ENCODE measurements at regions not wholly inside any gene's neighbourhood (a gene's known extent, or its start where the extent isn't known, plus 50 kb on each side); places are given as distances from the start of the nearest gene placed in this dataset.

- TF ChIP-seq MAX (IDR thresholded peaks at IDR 0.05) (no peak), CBX3 (IDR thresholded peaks at IDR 0.05; ENCODE audit: low read depth) (no peak), SIN3A (IDR thresholded peaks at IDR 0.05; ENCODE audit: low read depth) (no peak), SRF (IDR thresholded peaks at IDR 0.05; ENCODE audit: low read depth) (no peak), JUND (IDR thresholded peaks at IDR 0.05) (no peak), FOSL1 (IDR thresholded peaks at IDR 0.05; ENCODE audit: low read depth) (no peak), ZFX (IDR thresholded peaks at IDR 0.05) (no peak), POLR2A (IDR thresholded peaks at IDR 0.05; ENCODE audit: borderline replicate concordance, extremely low read depth, insufficient read depth, insufficient read length) (no peak), CEBPB (IDR thresholded peaks at IDR 0.05; ENCODE audit: low read depth) (no peak)
Observed at GRCh38 chr10:133017203-133017601, 70.5 kb upstream of the ADGRA1 start (continued).

- Histone ChIP-seq H3K27me3 (ENCODE audit: insufficient read depth, low read length) (no peaks in the 10 kb centered on the region), H3K4me3 (replicated peaks in 1 of 2; ENCODE audit: low read depth in 1 of 2, low read length in 2 of 2) (no peak overlapping the region), H3K36me3 (ENCODE audit: control insufficient read depth in 1 of 2, insufficient read depth in 2 of 2, low read length in 2 of 2) (no peaks in the 10 kb centered on the region), H4K20me1 (ENCODE audit: insufficient read depth) (no peaks in the 10 kb centered on the region), H3K9me3 (ENCODE audit: control insufficient read depth in 1 of 2, insufficient read depth in 1 of 2, low read depth in 1 of 2, low read length in 2 of 2) (no peaks in the 10 kb centered on the region), H2AFZ (ENCODE audit: low read depth, low read length, poor library complexity, severe bottlenecking) (no peak overlapping the region), H3K9ac (ENCODE audit: low read length) (no peak overlapping the region), H3K4me2 (ENCODE audit: low read length) (no peak overlapping the region), H3K4me1 (ENCODE audit: control insufficient read depth in 1 of 2, insufficient read depth in 2 of 2, low read length in 2 of 2) (peaks cover 0 to 16% of the 10 kb centered on the region in 2 experiments; a peak in 2 of 4 replicates), H3K27ac (ENCODE audit: low read depth, low read length) (no peak overlapping the region), H3K9me2 (ENCODE audit: insufficient read depth) (no peaks in the 10 kb centered on the region), H3K79me2 (ENCODE audit: insufficient read depth, low read length) (no peaks in the 10 kb centered on the region)
- ATAC-seq (no peak), DNase-seq (ENCODE audit: low read depth, low spot score) (no peak)
- POLR2A ChIA-PET: no interaction called here
- no peak for TF ChIP-seq EZH2phosphoT487 (IDR thresholded peaks at IDR 0.05; ENCODE audit: borderline replicate concordance)
- TF ChIP-seq ZFX (IDR thresholded peaks at IDR 0.05): no peak
- TF ChIP-seq TCF7L2 (IDR thresholded peaks at IDR 0.05; ENCODE audit: borderline replicate concordance, extremely low read depth, insufficient read depth, insufficient read length): no peak
- no peak for TF ChIP-seq MAX (IDR thresholded peaks at IDR 0.05)
- no peak for TF ChIP-seq FOSL1 (IDR thresholded peaks at IDR 0.05; ENCODE audit: low read depth)
- RAD21 ChIA-PET (ENCODE audit: low non-redundant PET in 1 of 2, low total read pairs in 2 of 2, uncharacterized antibody in 2 of 2, unreplicated experiment in 2 of 2): no interaction called here
- CTCF ChIA-PET: no interaction called here
- intact Hi-C loops (cut with micrococcal nuclease): no loop called here
- BruUV-seq (replicated peaks): no TSS peak
Observed at GRCh38 chr10:133016493-133017202, 71.1 kb upstream of the ADGRA1 start.
